ENCODE measurements at regions not wholly inside any gene's neighbourhood (a gene's known extent, or its start where the extent isn't known, plus 50 kb on each side); places are given as distances from the start of the nearest gene placed in this dataset.

- Histone ChIP-seq H3K27ac (ENCODE audit: low read depth in 1 of 2, low read length in 2 of 2) (no peak overlapping the region), H3K9ac (ENCODE audit: low read depth in 1 of 2, low read length in 2 of 2) (no peak overlapping the region), H3K4me3 (ENCODE audit: low read depth in 1 of 3, low read length in 3 of 3) (no peak overlapping the region), H3K36me3 (ENCODE audit: control insufficient read depth in 4 of 4, insufficient read depth in 3 of 4, low read depth in 1 of 4, low read length in 3 of 4) (no peaks in the 10 kb centered on the region), H3K27me3 (ENCODE audit: control insufficient read depth in 4 of 4, insufficient read depth in 4 of 4, low read length in 3 of 4) (no peaks in the 10 kb centered on the region), H3K4me1 (ENCODE audit: control insufficient read depth in 4 of 4, insufficient read depth in 4 of 4, low read length in 3 of 4) (no peaks in the 10 kb centered on the region), H3K9me3 (ENCODE audit: control insufficient read depth in 4 of 4, low read length in 3 of 4) (no peaks in the 10 kb centered on the region)
- DNase-seq (ENCODE audit: low spot score) = no peak
- TF ChIP-seq RXRA (IDR thresholded peaks at IDR 0.05) = no peak
- TF ChIP-seq RAD21 (IDR thresholded peaks at IDR 0.05) = no peak
- TF ChIP-seq NR2F2 (IDR thresholded peaks at IDR 0.05) = no peak
- TF ChIP-seq GABPA (IDR thresholded peaks at IDR 0.05 in 1 of 2, conservative IDR thresholded peaks at IDR 0.05 in 1 of 2) = no peak
- TF ChIP-seq YY1 (IDR thresholded peaks at IDR 0.05) = no peak
- TF ChIP-seq HNF4A (conservative IDR thresholded peaks at IDR 0.05) = no peak
- no peak for TF ChIP-seq ATF3 (IDR thresholded peaks at IDR 0.05)
- TF ChIP-seq EGR1 (IDR thresholded peaks at IDR 0.05; ENCODE audit: low read depth in 2 of 2) = no peak
- TF ChIP-seq JUND (IDR thresholded peaks at IDR 0.05) = no peak
- 85% methylated on average over 2 of the region's 2 CpGs for WGBS
Observed at GRCh38 chr7:31421607-31422006, 81.1 kb upstream of the NEUROD6 start.

GRCh38 chr7:31423994-31424393 lies 83.5 kb upstream of the NEUROD6 start:
- H3K4me1 ChIP-seq (ENCODE audit: control insufficient read depth in 4 of 4, insufficient read depth in 4 of 4, low read length in 3 of 4) = no peaks in the 10 kb centered on the region
- H3K4me3 ChIP-seq (ENCODE audit: low read depth in 1 of 3, low read length in 3 of 3) = no peak overlapping the region
- no peak for DNase-seq (ENCODE audit: low spot score)
- no peaks in the 10 kb centered on the region for H3K36me3 ChIP-seq (ENCODE audit: control insufficient read depth in 4 of 4, insufficient read depth in 3 of 4, low read depth in 1 of 4, low read length in 3 of 4)
- TF ChIP-seq FOXA2 (IDR thresholded peaks at IDR 0.05) (no peak), MAX (IDR thresholded peaks at IDR 0.05) (no peak), ATF3 (IDR thresholded peaks at IDR 0.05) (no peak), TAF1 (conservative IDR thresholded peaks at IDR 0.05) (no peak), SP1 (IDR thresholded peaks at IDR 0.05) (no peak), ZBTB33 (IDR thresholded peaks at IDR 0.05) (no peak), NR2F2 (IDR thresholded peaks at IDR 0.05) (no peak), GABPA (IDR thresholded peaks at IDR 0.05 in 1 of 2, conservative IDR thresholded peaks at IDR 0.05 in 1 of 2) (no peak), CTCF (IDR thresholded peaks at IDR 0.05; ENCODE audit: low read depth, low read length, missing input control) (no peak), EGR1 (IDR thresholded peaks at IDR 0.05; ENCODE audit: low read depth in 2 of 2) (no peak), YY1 (IDR thresholded peaks at IDR 0.05) (no peak), REST (IDR thresholded peaks at IDR 0.05) (no peak), RAD21 (IDR thresholded peaks at IDR 0.05) (no peak), RXRA (IDR thresholded peaks at IDR 0.05) (no peak), HNF4A (conservative IDR thresholded peaks at IDR 0.05) (no peak), HNF4G (IDR thresholded peaks at IDR 0.05) (no peak), FOXA1 (IDR thresholded peaks at IDR 0.05) (no peak), JUND (IDR thresholded peaks at IDR 0.05) (no peak)
- no peaks in the 10 kb centered on the region for H3K9me3 ChIP-seq (ENCODE audit: control insufficient read depth in 4 of 4, low read length in 3 of 4)
- H3K27ac ChIP-seq (ENCODE audit: low read depth in 1 of 2, low read length in 2 of 2) = no peak overlapping the region
- H3K9ac ChIP-seq (ENCODE audit: low read depth in 1 of 2, low read length in 2 of 2) = no peak overlapping the region
- no peaks in the 10 kb centered on the region for H3K27me3 ChIP-seq (ENCODE audit: control insufficient read depth in 4 of 4, insufficient read depth in 4 of 4, low read length in 3 of 4)

Data from liver (tissue), 8 donors.